ENCODE measurements at regions not wholly inside any gene's neighbourhood (a gene's known extent, or its start where the extent isn't known, plus 50 kb on each side); places are given as distances from the start of the nearest gene placed in this dataset.

GRCh38 chr2:204272089-204272488 is 273.2 kb upstream of the PARD3B start:
- TF ChIP-seq CTCF (IDR thresholded peaks at IDR 0.05; ENCODE audit: low read length) (no peak), EZH2 (IDR thresholded peaks at IDR 0.05; ENCODE audit: borderline replicate concordance, low read length) (no peak)
